Endothelial cell of hepatic sinusoid (primary cell): ENCODE measurements at regions not wholly inside any gene's neighbourhood (a gene's known extent, or its start where the extent isn't known, plus 50 kb on each side); places are given as distances from the start of the nearest gene placed in this dataset.

Source experiments
- in situ Hi-C: cut with HindIII; loops from 2 replicates; pipeline ENCODE4 v1.10.0; 2017; ENCODE audit warnings: low sequenced_read_pairs

GRCh38 chr17:55829995-55830612 lies 79.3 kb downstream of the PCTP start:
- in situ Hi-C loops: no loop called here

GRCh38 chr17:55830699-55831471 lies 80.0 kb downstream of the PCTP start:
- in situ Hi-C loops: no loop called here

- in situ Hi-C loops: no loop called here
Measured at GRCh38 chr17:55833306-55833705, 82.5 kb downstream of the PCTP start.

DNA sequence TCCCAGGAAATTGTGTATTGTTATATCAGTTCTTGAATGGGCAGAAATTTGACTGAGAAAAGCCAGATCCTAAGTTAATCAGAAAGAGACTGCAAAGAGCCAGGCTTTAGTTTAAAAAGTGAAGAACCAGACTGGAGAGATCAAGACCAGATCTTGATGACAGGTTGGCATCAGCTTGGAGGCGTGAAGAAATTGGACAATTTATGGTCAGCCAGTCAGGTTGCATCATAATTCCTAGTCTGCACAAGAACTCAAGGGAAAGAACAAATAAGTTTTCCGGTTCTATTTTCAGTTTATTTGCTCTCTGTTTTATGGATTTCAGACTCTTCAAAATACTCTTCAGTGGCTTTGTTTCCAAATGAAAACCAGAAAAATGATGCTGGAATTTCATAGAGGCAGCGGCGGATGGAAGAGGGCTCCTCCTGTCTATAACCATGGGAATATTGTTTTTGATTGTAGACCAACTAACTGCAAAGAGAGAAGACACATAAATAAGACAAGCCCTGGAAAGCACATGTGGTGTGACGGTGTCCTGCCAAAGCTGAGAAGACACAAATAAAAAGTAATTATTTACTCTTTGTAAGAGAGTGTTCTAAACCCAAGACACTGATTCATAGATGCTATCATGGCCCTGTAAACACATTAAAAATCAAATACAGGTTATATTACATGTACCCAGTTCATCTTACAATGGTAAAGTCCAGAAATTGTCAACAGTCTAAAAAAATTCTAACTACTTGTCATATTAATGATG lies 91.7 kb downstream of the PCTP start:
- in situ Hi-C loops: no loop called here

GRCh38 chr17:55843785-55844184 lies 92.9 kb downstream of the PCTP start:
- in situ Hi-C loops: no loop called here

- in situ Hi-C loops: no loop called here
Measured at GRCh38 chr17:55845385-55845784, 94.5 kb downstream of the PCTP start.

GRCh38 chr17:55846745-55847144 lies 95.9 kb downstream of the PCTP start:
- in situ Hi-C loops: no loop called here

GRCh38 chr17:55852734-55853133 lies 101.9 kb downstream of the PCTP start:
- in situ Hi-C loops: no loop called here

GRCh38 chr17:55859301-55859795 lies 108.5 kb downstream of the PCTP start:
- in situ Hi-C loops: no loop called here

DNA sequence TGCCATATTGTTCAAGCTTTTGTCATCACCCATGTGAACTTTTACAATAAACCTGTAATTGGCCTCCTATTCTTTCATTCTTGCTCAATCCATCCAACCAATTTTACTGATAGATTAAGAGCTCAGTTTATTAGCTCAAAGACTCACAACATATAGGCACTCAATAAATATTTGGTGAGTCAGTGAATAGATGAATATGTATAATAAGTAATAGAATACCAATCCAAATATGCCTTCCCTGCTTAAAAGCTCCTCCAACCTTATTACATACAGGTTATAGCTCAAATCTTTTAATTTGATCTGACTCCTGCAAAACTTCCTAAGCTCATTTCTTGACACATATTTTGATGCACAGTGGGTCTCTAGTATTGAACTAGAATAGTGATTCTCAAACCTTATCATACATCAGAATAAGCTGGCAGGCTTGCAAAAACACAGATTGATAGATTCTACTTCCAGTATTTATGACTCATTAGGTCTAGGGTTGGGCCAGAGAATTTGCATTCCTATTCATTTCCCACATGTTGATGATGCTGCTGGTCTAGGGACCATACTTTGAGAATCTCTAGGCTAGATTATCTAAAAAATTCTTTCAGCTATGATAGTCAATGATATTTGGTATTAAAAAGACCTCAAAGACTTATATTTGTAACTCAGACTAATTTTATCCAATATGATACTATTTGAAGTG lies 114.4 kb downstream of the PCTP start:
- in situ Hi-C loops: no loop called here

GRCh38 chr17:55870044-55870443 lies 119.2 kb downstream of the PCTP start:
- in situ Hi-C loops: no loop called here

- in situ Hi-C loops: no loop called here
Measured at GRCh38 chr17:55872374-55872773, 121.5 kb downstream of the PCTP start.

- in situ Hi-C loops: no loop called here
Measured at GRCh38 chr17:55873017-55873758, 122.3 kb downstream of the PCTP start.

GRCh38 chr17:55883149-55883548 lies 132.3 kb downstream of the PCTP start:
- in situ Hi-C loops: no loop called here

- in situ Hi-C loops: no loop called here
Measured at GRCh38 chr17:55887531-55887930, 136.7 kb downstream of the PCTP start.

DNA sequence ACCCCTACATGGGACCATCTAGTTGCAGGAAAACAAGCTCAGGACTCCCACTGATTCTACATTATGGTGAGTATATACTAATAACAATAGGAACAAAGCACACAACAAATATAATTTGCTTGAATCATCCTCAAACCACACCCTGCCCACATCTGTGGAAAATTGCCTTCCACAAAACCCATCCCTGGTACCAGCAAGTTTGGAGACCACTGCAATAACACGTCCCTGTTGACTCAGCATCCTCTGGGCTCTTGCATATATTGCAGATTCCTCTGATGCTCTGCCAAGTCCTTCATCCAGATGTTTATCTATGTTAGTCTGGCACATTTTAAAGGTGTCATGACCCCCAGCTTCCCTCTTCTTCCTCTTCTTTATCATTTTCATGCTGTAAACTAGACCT lies 138.4 kb downstream of the PCTP start:
- in situ Hi-C loops: no loop called here

DNA sequence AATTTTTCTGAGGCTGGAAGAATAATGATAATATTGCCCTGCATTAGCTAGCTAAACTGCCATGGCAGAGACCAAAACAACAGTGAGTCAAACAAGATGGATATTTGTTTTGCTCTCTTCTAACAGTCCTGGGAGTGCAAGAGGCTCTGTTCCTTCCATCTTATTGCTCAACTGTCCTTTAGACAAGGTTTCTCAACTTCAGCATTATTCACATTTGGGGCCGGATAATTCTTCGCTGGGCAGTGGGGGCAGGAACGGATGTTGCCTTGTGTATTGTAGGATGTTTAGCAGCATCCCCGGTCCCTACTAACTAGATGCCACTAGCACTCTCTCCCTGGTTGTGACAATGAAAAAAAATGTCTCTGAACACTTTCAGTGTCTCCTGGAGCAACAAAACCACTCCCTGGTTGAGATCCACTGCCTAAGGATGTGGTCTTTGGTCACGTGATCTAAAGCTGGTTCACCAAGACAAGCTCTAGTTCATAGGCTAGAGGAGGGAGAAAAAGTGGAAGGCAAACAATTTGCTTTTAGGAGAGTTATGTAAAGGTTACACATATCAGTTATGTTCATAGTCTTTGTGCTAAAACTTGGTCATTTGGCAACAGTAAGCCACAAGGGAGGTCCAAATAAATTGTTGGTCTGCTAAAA lies 144.4 kb downstream of the PCTP start:
- in situ Hi-C loops: no loop called here

- in situ Hi-C loops: no loop called here
Measured at GRCh38 chr17:55897301-55897700, 146.4 kb downstream of the PCTP start.

GRCh38 chr17:55898195-55898594 lies 147.3 kb downstream of the PCTP start:
- in situ Hi-C loops: no loop called here

- in situ Hi-C loops: no loop called here
Measured at GRCh38 chr17:55900188-55900587, 149.3 kb downstream of the PCTP start.
